LHCN-M2 (cell line): ENCODE measurements at regions not wholly inside any gene's neighbourhood (a gene's known extent, or its start where the extent isn't known, plus 50 kb on each side); places are given as distances from the start of the nearest gene placed in this dataset.
"Not testable (repeated sequence)": the region's sequence is repeated elsewhere in the genome, so short reads cannot be mapped to it uniquely, and the experiment has no call there.

Experiments
- DNase-seq: peaks from one replicate; pipeline ENCODE4 v3.0.0-alpha.2; 2012; ENCODE audit warnings: low read depth

DNA sequence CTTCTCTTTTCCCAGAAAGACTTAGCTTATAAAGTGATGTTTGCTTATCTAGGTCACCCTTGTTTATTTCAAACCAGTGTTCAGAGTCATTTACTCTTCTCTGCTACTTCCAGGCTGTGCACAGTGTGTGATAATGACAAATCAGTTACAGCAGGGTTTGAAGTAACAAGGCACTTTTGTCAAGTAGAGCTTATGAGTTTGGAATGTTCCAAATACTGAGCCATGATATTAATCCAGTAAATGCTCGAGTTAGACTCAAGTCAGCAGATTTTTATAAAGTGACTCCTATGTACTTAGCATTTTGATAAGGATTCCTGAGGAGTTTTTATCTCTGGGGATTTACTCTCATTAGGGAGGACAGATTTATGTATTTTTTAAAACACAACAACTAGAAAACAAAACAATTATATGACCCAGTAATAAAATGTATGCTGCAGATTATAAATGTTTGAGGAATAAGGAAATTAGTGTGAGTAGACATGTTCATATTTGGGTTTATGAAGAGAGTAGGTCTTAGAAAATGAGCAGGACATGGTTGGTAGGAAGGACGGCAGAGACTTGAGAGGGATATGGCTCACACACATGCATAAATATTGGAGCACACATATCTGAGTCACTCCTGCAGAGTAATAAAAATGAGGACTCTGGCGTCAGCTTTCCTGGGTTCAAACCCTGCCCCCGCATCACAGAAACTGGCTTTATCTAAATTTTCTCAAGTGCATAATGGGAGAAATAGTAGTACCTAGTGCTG lies 271.2 kb downstream of the FBXO8 start:
- peak; percentile 17 for DNase-seq

DNA sequence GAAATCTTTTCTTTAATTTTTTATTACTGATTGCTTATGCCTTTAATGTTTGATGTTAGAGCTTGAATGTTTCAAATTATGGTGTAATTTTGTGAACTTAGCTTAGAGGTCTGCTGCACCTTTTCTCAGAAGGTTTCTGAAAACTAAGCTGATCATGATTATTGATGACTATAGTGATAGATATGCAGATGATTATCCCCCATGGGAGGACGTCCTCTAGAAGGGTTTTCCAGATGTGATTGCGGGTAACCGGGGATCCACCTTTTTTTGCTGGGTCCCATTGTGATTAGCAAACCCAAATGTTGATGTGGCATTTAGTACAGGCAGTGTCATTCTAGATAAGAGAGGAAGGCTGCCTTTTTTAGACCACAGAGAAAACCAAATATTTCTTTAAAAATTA lies 272.9 kb downstream of the FBXO8 start:
- no peak for DNase-seq

DNA sequence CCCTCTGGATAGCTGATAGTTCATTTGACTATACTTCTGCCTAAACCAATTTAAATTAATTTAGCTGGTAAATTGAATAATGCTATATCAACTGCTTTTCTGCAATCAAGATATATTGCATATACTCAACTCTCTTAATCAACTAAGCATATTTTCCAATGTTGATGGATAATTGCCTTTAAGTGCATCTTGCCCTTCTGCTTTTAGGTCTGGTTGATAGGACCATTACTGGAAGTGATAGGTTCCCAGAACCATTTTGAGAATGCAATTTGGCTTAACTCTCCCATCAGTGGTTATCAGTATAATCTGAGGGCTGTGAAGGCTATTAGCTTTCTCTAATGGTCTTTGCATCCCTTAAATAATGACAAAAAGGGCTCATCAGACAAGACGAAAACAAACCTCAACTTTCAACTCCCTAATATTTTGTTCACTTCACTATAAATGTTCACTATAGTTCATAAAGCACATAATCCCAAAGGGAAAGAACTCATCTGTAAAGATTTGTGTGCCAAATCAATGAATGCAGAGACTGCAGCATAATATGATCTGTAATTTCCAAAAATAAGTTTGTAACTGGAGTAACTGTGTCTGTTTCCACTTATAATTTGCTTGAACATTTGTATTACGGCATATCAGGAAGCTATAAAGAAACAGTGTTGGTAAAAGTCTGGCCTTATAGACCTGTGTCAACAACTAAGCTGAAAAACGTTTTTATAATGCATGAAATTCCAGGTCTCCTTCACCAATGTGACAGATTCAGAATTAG lies 273.6 kb downstream of the FBXO8 start:
- no peak for DNase-seq

DNA sequence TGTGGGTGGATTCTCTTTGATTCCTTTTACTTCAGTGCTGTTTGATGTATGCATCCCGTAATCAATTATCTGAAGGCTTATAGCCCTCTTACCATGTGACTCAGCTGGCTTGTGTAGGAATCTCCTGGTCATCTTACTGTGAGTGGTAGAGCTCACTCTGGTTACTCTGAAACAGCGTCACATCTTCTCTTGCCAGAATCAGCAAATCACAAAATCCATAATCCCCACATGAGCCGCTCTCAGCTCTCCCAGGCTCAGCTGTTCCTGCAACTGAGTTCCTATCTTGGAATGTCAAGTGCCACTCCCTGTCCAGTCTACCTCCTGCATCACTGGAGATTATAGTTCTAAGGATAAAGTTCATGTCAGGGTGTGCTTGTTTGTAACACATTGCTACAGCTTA lies 278.0 kb downstream of the FBXO8 start:
- DNase-seq = peak; percentile 84

DNA sequence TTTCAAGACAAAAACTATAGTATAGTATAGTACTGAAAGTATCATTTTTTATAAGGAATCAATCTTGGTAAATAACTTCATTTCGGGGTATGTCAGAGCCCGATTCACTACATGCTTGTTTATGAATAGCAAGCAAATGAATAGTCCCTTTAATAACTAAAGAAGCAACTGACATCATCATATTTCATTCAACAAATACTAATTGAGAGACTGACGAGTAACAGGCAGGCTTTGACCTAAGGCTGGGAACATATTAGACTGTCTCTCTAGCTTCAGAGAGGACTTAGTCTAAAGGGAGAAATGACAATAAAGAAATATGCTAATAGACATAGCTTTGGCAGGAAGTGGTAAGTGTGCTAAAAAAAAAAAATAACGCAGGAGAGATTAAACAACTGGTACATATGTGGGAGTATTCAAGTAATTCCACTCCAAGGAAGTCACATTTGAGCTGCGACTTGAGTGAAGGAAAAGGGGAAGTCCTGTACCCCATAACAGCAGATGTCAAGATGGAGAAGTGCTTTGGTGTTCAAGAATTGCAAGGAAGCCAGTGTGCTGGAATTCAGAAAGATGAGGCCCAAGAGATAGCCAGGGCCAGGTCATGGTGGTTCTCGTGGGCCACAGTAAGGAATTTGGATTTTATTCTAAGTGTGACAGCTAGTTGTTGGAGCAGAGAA lies 284.9 kb downstream of the FBXO8 start:
- DNase-seq = no peak

- DNase-seq = not testable (repeated sequence)
Observed at GRCh38 chr4:173995779-173996178, 287.7 kb downstream of the FBXO8 start.

- no peak for DNase-seq
Observed at GRCh38 chr4:173991814-173992213, 291.7 kb downstream of the FBXO8 start.

- no peak for DNase-seq
Observed at GRCh38 chr4:173991316-173991715, 292.2 kb downstream of the FBXO8 start.

DNA sequence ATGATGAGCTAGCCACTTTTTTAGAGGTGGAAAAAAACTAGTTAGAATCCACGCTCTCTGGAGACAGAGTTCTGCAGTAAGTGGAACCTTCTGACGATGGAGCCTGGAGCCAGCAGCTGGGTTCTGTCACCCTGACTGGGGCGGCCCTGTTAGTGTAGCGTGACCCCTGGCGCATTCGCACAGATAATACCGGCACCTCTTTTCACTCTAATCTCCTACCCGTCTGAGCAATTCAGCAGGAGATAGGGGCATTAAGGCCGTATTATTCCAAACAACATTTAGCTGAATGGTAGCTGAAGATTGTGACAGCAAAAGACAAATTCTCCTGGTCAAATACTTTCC lies 292.6 kb downstream of the FBXO8 start:
- no peak for DNase-seq

DNA sequence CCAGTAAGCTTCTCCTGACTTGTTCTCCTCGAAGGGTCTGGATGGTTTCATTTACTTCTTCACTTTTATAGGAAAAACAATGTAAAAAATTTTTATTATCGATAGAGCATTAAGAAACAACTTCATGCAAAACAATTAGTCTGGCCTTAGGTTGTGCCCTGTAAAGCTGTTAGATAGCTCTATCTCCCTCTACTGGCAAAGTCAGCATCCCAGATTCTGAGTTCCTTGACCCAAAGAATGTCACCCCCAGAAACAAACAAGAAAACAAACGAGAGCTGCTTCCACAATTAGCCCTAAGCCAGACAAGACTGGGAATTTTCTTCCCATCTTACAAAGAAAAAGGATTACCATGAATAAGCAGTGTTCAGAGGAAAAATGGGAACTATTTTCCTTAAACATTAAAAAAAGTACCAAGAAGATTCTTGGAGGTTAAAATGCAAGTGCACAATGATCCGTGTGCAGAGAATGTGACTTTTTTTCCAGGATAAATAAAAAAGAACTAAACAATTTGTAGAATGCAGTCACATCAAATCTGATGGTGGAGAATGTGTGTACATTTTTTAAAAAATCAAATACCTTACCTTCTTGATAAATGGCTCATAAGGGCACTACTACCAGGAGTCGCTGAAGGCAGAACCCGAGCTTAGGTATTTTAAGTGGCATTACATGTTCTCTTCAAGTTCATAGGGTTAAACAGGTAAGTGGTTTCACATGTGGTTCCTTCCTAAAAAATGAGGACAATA lies 293.2 kb downstream of the FBXO8 start:
- peak; percentile 49 for DNase-seq

- DNase-seq = not testable (repeated sequence)
Observed at GRCh38 chr4:173963523-173963922, 319.9 kb downstream of the FBXO8 start.

DNA sequence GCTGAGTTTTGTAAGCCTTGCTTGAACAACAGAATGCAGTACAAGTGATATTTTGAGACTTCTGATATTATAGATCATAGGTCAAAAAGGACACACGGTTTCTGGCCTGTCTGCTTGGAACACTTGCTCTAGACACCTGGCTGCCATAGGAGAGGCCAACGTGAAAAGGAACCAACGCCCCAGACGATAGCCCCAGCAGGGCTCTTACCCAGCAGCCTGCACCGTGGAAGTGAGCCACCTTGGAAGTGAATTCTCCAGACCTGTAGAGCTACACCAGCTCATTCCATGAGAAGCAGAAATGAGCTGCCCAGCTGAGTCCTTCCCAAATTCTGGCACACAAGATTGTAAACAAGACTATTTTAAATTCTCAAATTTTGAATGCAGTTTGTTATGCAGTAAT lies 323.1 kb downstream of the FBXO8 start:
- DNase-seq = no peak

DNA sequence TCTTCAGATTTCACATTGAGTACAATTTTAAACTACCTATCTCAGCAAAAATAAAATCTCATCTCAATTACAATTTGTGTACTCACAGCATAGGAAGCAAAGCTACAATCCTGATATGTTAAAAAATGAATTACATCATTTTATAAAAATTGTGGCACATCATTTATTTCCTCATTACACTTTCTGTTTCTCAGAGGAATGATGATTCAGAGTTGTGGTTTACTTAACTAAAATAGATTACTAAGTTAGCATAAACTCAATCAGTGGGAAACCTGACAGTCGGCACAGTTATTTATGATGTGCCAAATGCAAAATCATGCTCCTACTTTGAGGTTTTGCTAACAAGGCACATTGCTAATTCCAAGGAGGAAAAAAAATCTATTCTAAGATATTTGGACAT lies 325.0 kb downstream of the FBXO8 start:
- DNase-seq = peak; percentile 46

- no peak for DNase-seq
Observed at GRCh38 chr4:173943547-173943946, 339.9 kb downstream of the FBXO8 start.

- no peak for DNase-seq
Observed at GRCh38 chr4:173940146-173940545, 343.3 kb downstream of the FBXO8 start.

- DNase-seq = peak; percentile 30
Observed at GRCh38 chr4:173937631-173938270, 345.7 kb downstream of the FBXO8 start.

DNA sequence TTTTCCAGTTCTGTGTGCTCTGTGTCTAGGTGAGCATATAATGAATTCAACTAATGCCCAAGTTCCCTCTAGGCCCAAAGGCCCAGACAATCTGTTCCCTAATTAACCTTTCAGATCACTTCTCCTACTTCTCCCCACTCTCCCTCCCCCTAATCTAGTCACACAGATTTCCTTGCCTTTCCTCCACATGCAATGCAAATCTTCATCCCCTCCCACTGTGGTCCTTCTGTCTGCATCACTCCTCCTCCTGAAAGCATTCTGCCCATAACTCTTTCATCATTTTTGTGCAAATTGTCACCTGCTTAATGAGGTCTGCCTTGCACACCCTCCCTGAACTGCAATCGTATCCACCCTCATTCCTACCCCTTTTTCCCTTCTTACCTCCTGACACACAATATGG lies 346.6 kb downstream of the FBXO8 start:
- no peak for DNase-seq

GRCh38 chr4:173935622-173936405 lies 347.7 kb downstream of the FBXO8 start:
- peak; percentile 23 for DNase-seq

DNA sequence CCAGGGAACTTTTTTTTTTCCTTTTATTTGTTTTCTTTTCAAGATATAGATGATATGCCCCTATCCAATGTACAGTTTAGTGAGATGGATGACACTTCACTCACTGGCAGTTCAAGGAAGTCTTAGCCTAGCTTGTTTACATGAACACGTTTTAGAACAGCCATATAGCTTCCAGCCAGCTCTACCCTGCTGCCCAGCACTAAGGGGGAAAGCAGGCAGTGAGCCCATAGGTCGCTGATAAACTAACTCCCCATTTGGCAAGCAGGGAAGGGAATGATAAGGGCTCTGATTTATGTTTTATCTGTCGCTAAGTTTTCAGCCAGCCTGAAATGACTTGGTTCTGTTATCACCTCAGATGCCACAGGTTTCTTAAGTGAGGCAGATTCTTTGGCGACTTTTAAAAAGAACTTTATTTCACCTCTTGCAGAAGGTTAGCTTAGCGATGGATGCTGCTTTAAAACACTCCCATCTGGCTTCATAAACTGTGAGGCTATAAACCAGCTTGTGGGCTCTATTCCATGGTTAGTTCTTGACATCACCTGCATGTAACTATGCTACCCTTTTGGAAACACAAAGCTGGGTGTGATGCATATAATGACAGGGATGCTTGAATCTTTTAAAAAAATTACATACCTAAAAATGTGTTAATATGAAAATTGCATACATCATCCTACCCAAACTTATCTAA lies 348.4 kb downstream of the FBXO8 start:
- no peak for DNase-seq

DNA sequence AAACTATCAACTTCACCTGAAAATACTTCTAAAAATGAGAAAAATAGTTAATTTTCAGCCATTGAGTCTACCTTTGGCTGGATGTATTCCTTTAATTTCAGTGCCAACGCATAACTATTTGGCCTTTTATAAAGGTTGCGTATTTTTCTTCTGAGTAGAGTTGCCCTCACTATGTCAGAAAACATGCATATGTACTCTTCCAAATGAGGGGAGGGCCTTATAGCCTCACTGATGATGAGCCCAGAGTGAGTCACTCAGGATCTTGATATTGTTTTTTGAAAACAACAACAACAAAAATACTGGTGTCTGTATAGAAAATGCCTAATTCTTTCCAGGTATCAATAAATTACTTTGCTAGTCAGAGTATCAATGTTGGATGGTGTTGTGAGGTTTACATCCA lies 349.3 kb downstream of the FBXO8 start:
- DNase-seq = peak; percentile 28
